MM.1S (cell line): ENCODE measurements at regions not wholly inside any gene's neighbourhood (a gene's known extent, or its start where the extent isn't known, plus 50 kb on each side); places are given as distances from the start of the nearest gene placed in this dataset.

Experiments
- DNase-seq: peaks from one replicate; pipeline ENCODE4 v3.0.0-alpha.2; 2015
- H2AFZ ChIP-seq: fragments of 300-600 bp; sonication (generic); 2 replicates; pipeline ENCODE4 v1.6.0; 2016; ENCODE audit warnings: antibody characterized with exemption, low read length
- H3F3A ChIP-seq: fragments of 300-600 bp; sonication (generic); 2 replicates; pipeline ENCODE4 v1.6.1; 2016; ENCODE audit warnings: mild to moderate bottlenecking, antibody characterized with exemption, low read length, moderate library complexity, mixed read lengths; ENCODE audit not compliant: insufficient read depth
- H3K27ac ChIP-seq: fragments of 300-600 bp; sonication (generic); 2 replicates; pipeline ENCODE4 v1.5.1; 2016; ENCODE audit warnings: mild to moderate bottlenecking, low read length
- H3K27me3 ChIP-seq: fragments of 300-600 bp; sonication (generic); replicated peaks from 2 replicates; pipeline ENCODE4 v1.6.0; 2016; ENCODE audit warnings: low read length; ENCODE audit not compliant: insufficient read depth
- H3K36me3 ChIP-seq: fragments of 300-600 bp; sonication (generic); replicated peaks from 2 replicates; pipeline ENCODE4 v1.6.1; 2016; ENCODE audit warnings: mild to moderate bottlenecking, low read length, mixed read lengths; ENCODE audit not compliant: insufficient read depth
- H3K4me1 ChIP-seq: fragments of 300-600 bp; sonication (generic); 2 replicates; pipeline ENCODE4 v1.6.1; 2016; ENCODE audit warnings: low read length, mixed read lengths
- H3K4me2 ChIP-seq: fragments of 300-600 bp; sonication (generic); 2 replicates; pipeline ENCODE4 v1.6.0; 2016; ENCODE audit warnings: low read depth, low read length
- H3K4me3 ChIP-seq: fragments of 300-600 bp; sonication (generic); 2 replicates; pipeline ENCODE4 v1.5.1; 2016; ENCODE audit warnings: low read length, mixed read lengths
- H3K79me2 ChIP-seq: fragments of 300-600 bp; sonication (generic); 2 replicates; pipeline ENCODE4 v1.6.1; 2016; ENCODE audit warnings: mixed run types, low read length, mixed read lengths
- H3K9ac ChIP-seq: fragments of 300-600 bp; sonication (generic); 2 replicates; pipeline ENCODE4 v1.6.1; 2016; ENCODE audit warnings: low read length, mixed read lengths
- H3K9me2 ChIP-seq: fragments of 300-600 bp; sonication (generic); replicated peaks from 2 replicates; pipeline ENCODE4 v1.6.1; 2016; ENCODE audit warnings: mild to moderate bottlenecking, low read length, mixed read lengths; ENCODE audit not compliant: insufficient read depth
- H3K9me3 ChIP-seq: fragments of 300-600 bp; sonication (generic); replicated peaks from 2 replicates; pipeline ENCODE4 v1.6.1; 2016; ENCODE audit warnings: mild to moderate bottlenecking, low read length, mixed read lengths; ENCODE audit not compliant: insufficient read depth
- H4K20me1 ChIP-seq: fragments of 300-600 bp; sonication (generic); 2 replicates; pipeline ENCODE4 v1.6.1; 2016; ENCODE audit warnings: mild to moderate bottlenecking, low read length, moderate library complexity, mixed read lengths; ENCODE audit not compliant: insufficient read depth
- EZH2 ChIP-seq: fragments of 300-600 bp; sonication (generic); optimal IDR thresholded peaks from 2 replicates; pipeline ENCODE3; 2017; ENCODE audit warnings: low read depth, mild to moderate bottlenecking, antibody characterized with exemption, low read length, mixed read lengths
- EZH2phosphoT487 ChIP-seq: fragments of 300-600 bp; sonication (generic); IDR thresholded peaks from 2 replicates; pipeline ENCODE4 v1.6.1; 2018; ENCODE audit warnings: antibody characterized with exemption, low read length
- TF ChIP-seq, protein P1 (sequence below): fragments of 300-600 bp; sonication (generic); IDR thresholded peaks from 2 replicates; pipeline ENCODE4 v1.5.1; 2016; ENCODE audit warnings: antibody characterized with exemption, low read length, mixed read lengths

DNA sequence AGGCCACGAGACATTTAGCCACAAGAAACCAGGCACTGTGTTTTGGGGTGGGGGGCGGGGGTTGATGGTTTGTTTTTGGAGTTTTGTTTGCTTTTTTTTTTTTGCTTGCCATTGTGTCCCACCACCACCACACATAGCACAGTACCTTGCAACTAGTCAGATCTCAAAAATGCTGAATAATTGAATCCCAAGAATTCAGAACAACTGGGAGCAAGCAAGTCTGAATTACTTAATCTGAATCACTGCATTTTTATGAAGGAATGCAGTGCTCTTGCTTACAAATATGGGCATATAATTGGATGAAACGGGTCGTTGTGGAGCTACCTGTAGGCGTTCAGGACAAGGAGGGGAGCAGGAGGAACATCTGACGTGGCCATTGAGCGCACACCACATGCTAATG lies 151.5 kb upstream of the CDYL start:
- Histone ChIP-seq H3K27me3 (no peaks in the 10 kb centered on the region), H3K27ac (no peak overlapping the region)
- no peak for TF ChIP-seq EZH2phosphoT487
- TF ChIP-seq, protein P1, sequence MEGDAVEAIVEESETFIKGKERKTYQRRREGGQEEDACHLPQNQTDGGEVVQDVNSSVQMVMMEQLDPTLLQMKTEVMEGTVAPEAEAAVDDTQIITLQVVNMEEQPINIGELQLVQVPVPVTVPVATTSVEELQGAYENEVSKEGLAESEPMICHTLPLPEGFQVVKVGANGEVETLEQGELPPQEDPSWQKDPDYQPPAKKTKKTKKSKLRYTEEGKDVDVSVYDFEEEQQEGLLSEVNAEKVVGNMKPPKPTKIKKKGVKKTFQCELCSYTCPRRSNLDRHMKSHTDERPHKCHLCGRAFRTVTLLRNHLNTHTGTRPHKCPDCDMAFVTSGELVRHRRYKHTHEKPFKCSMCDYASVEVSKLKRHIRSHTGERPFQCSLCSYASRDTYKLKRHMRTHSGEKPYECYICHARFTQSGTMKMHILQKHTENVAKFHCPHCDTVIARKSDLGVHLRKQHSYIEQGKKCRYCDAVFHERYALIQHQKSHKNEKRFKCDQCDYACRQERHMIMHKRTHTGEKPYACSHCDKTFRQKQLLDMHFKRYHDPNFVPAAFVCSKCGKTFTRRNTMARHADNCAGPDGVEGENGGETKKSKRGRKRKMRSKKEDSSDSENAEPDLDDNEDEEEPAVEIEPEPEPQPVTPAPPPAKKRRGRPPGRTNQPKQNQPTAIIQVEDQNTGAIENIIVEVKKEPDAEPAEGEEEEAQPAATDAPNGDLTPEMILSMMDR, result no peak
- TF ChIP-seq EZH2, result no peak

DNA sequence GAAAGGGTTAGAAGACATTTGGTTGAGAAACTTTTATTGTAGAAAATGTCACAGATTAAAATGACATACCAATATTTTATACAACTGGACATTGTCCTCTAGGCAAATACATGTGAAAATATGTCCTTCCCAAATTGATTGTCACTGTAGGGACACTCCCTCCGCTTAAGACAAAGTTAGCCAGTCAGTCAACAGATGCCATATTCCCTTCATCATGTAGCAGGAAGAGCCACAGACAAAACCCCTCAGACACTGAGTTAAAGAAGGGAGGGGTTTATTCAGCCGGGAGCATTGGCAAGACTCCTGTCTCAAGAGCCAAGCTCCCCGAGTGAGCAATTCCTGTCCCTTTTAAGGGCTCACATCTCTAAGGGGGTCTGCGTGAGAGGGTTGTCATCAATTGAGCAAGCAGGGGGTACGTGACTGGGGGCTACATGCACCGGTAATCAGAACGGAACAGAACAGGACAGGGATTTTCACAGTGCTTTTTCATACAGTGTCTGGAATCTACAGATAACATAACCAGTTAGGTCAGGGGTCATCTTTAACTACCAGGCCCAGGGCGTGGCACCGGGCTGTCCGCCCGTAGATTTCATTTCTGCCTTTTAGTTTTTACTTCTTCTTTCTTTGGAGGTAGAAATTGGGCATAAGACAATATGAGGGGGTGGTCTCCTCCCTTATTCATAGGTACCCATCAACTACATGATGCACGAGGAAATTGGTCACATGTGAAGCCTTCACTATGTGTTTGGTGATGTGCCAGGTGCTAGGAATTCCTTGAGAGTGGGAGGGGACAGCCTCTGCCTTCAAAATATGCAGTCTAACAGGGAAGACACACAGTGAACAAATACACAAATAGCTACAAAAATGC lies 155.7 kb upstream of the CDYL start:
- Histone ChIP-seq H3K9me2 (no peaks in the 10 kb centered on the region), H3K27me3 (no peaks in the 10 kb centered on the region), H2AFZ (no peak overlapping the region), H3K9ac (no peak overlapping the region), H3K4me2 (no peak overlapping the region), H3F3A (no peaks in the 10 kb centered on the region), H3K27ac (no peak overlapping the region), H3K79me2 (no peaks in the 10 kb centered on the region), H3K36me3 (no peaks in the 10 kb centered on the region), H3K4me1 (no peaks in the 10 kb centered on the region), H3K9me3 (no peaks in the 10 kb centered on the region), H4K20me1 (no peaks in the 10 kb centered on the region), H3K4me3 (no peak overlapping the region)
- DNase-seq, result no peak
- TF ChIP-seq, protein P1, result no peak
- TF ChIP-seq EZH2phosphoT487, result no peak
- TF ChIP-seq EZH2, result no peak

More for the DNA sequence above, 151.5 kb upstream of the CDYL start:
- Histone ChIP-seq H3F3A (no peaks in the 10 kb centered on the region), H3K4me2 (no peak overlapping the region), H3K36me3 (no peaks in the 10 kb centered on the region), H3K9ac (no peak overlapping the region), H3K9me2 (no peaks in the 10 kb centered on the region), H4K20me1 (no peaks in the 10 kb centered on the region), H3K4me3 (no peak overlapping the region), H3K79me2 (no peaks in the 10 kb centered on the region), H3K4me1 (no peaks in the 10 kb centered on the region), H3K9me3 (no peaks in the 10 kb centered on the region), H2AFZ (no peak overlapping the region)
- no peak for DNase-seq

DNA sequence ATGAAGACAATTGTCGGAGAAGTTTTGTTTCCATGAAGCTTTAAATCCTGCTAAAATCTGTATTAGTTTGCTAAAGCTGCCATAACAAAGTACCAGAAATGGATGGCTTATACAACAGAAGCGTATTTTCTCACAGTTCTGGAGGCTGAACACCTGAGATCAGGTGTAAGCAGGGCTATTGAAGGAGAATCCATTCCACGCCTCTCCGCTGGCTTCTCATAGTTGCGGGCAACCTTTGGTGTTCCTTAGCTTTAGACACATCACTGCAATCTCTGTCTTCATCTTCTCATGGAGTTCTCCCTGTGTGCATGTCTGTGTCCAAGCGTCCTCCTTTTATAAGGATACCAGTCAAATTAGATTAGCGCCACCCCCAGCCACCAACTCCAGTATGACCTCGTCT lies 159.9 kb upstream of the CDYL start:
- Histone ChIP-seq H3K9me2 (no peaks in the 10 kb centered on the region), H3K27ac (no peak overlapping the region)
- DNase-seq, result no peak

More for the DNA sequence above, 159.9 kb upstream of the CDYL start:
- H3F3A ChIP-seq, result no peaks in the 10 kb centered on the region
- H3K9ac ChIP-seq, result no peak overlapping the region
- no peaks in the 10 kb centered on the region for H3K36me3 ChIP-seq
- H4K20me1 ChIP-seq, result no peaks in the 10 kb centered on the region
- TF ChIP-seq, protein P1, result no peak
- TF ChIP-seq EZH2, result no peak
- no peak for TF ChIP-seq EZH2phosphoT487
- H3K9me3 ChIP-seq, result no peaks in the 10 kb centered on the region
- no peaks in the 10 kb centered on the region for H3K79me2 ChIP-seq
- H2AFZ ChIP-seq, result no peak overlapping the region
- no peak overlapping the region for H3K4me3 ChIP-seq
- no peaks in the 10 kb centered on the region for H3K4me1 ChIP-seq
- H3K4me2 ChIP-seq, result no peak overlapping the region
- no peaks in the 10 kb centered on the region for H3K27me3 ChIP-seq
